ENCODE measurements at regions not wholly inside any gene's neighbourhood (a gene's known extent, or its start where the extent isn't known, plus 50 kb on each side); places are given as distances from the start of the nearest gene placed in this dataset.

DNA sequence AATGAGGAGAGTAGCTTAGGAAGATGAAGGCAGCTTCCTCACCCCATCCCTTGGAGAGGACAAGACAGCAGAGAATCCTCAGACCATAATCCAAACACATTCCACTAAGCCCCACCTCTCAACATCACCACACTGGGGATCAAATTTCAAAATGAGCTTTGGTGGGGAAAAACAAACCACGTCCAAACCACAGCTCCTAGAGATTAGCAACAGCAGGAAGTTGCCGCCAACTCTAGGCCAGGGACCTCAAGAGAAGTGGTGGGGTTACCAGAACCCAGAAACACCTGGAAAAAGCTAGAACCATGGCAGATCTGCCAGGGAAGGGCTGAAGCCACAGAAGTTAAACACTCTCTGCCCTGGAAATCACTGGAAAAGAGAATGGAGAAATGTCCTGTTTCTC is 571.6 kb downstream of the HS3ST4 start:
- H3K4me3 ChIP-seq (replicated peaks in 1 of 2; ENCODE audit: low read depth in 1 of 2, low read length in 2 of 2), result no peak overlapping the region
- no peak overlapping the region for H3K4me2 ChIP-seq (ENCODE audit: low read length)
- no TSS peak for BruUV-seq (replicated peaks)
- ChIA-PET RAD21 (ENCODE audit: low non-redundant PET in 1 of 2, low total read pairs in 2 of 2, uncharacterized antibody in 2 of 2, unreplicated experiment in 2 of 2) (no interaction called here), POLR2A (no interaction called here), CTCF (no interaction called here)
- ATAC-seq (no peak), DNase-seq (ENCODE audit: low read depth, low spot score) (no peak)
- H3K79me2 ChIP-seq (ENCODE audit: insufficient read depth, low read length), result no peaks in the 10 kb centered on the region
- no peaks in the 10 kb centered on the region for H3K9me2 ChIP-seq (ENCODE audit: insufficient read depth)
- no peak overlapping the region for H3K9ac ChIP-seq (ENCODE audit: low read length)
- H3K9me3 ChIP-seq (ENCODE audit: control insufficient read depth in 1 of 2, insufficient read depth in 1 of 2, low read depth in 1 of 2, low read length in 2 of 2), result peaks cover 0 to 8% of the 10 kb centered on the region in 2 experiments; a peak in 2 of 4 replicates
- no peak overlapping the region for H2AFZ ChIP-seq (ENCODE audit: low read depth, low read length, poor library complexity, severe bottlenecking)
- no peaks in the 10 kb centered on the region for H3K27me3 ChIP-seq (ENCODE audit: insufficient read depth, low read length)
- no peaks in the 10 kb centered on the region for H3K36me3 ChIP-seq (ENCODE audit: control insufficient read depth in 1 of 2, insufficient read depth in 2 of 2, low read length in 2 of 2)
- TF ChIP-seq ZFX (IDR thresholded peaks at IDR 0.05), result no peak
- TF ChIP-seq, protein P1, sequence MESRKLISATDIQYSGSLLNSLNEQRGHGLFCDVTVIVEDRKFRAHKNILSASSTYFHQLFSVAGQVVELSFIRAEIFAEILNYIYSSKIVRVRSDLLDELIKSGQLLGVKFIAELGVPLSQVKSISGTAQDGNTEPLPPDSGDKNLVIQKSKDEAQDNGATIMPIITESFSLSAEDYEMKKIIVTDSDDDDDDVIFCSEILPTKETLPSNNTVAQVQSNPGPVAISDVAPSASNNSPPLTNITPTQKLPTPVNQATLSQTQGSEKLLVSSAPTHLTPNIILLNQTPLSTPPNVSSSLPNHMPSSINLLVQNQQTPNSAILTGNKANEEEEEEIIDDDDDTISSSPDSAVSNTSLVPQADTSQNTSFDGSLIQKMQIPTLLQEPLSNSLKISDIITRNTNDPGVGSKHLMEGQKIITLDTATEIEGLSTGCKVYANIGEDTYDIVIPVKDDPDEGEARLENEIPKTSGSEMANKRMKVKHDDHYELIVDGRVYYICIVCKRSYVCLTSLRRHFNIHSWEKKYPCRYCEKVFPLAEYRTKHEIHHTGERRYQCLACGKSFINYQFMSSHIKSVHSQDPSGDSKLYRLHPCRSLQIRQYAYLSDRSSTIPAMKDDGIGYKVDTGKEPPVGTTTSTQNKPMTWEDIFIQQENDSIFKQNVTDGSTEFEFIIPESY (IDR thresholded peaks at IDR 0.05; ENCODE audit: extremely low read depth, insufficient replicate concordance, low read length), result no peak
- no peak for TF ChIP-seq EGR1 (IDR thresholded peaks at IDR 0.05; ENCODE audit: low read depth)
- no peak for TF ChIP-seq TCF7L2 (IDR thresholded peaks at IDR 0.05; ENCODE audit: borderline replicate concordance, extremely low read depth, insufficient read depth, insufficient read length)
- TF ChIP-seq POLR2AphosphoS5 (IDR thresholded peaks at IDR 0.05; ENCODE audit: low read depth, low read length), result no peak
- no peak for TF ChIP-seq SIN3A (IDR thresholded peaks at IDR 0.05; ENCODE audit: low read depth)
- no peak for TF ChIP-seq ELF1 (IDR thresholded peaks at IDR 0.05; ENCODE audit: borderline replicate concordance, low read depth)
- no peak for TF ChIP-seq MAX (IDR thresholded peaks at IDR 0.05)
- TF ChIP-seq SP1 (IDR thresholded peaks at IDR 0.05; ENCODE audit: low read depth), result no peak
- no peak for TF ChIP-seq YY1 (IDR thresholded peaks at IDR 0.05; ENCODE audit: extremely low read depth, insufficient replicate concordance, low read depth, low read length)
- no peak for TF ChIP-seq ATF3 (IDR thresholded peaks at IDR 0.05)
- intact Hi-C loops (cut with micrococcal nuclease), result no loop called here
- no peaks in the 10 kb centered on the region for H4K20me1 ChIP-seq (ENCODE audit: insufficient read depth)
- no peaks in the 10 kb centered on the region for H3K4me1 ChIP-seq (ENCODE audit: control insufficient read depth in 1 of 2, insufficient read depth in 2 of 2, low read length in 2 of 2)
- no peak overlapping the region for H3K27ac ChIP-seq (ENCODE audit: low read depth, low read length)
